A549 (cell line): ENCODE measurements at regions not wholly inside any gene's neighbourhood (a gene's known extent, or its start where the extent isn't known, plus 50 kb on each side); places are given as distances from the start of the nearest gene placed in this dataset.

Source experiments
- CHD2 ChIP-seq: fragments of 150-350 bp; IDR thresholded peaks from 2 replicates; pipeline ENCODE4 v1.6.1; 2014; ENCODE audit warnings: low read length; ENCODE audit not compliant: partially characterized antibody
- CHD4 ChIP-seq: fragments of 200-600 bp; sonication (generic); IDR thresholded peaks from 2 replicates; pipeline ENCODE4 v1.6.1; 2016; ENCODE audit warnings: antibody characterized with exemption, mild to moderate bottlenecking, borderline replicate concordance
- MYC ChIP-seq: IDR thresholded peaks from 2 replicates; pipeline ENCODE4 v1.6.1; 2012; ENCODE audit warnings: mild to moderate bottlenecking, inconsistent platforms, low read length, improper control_type of control experiment, borderline replicate concordance
- NPAS2 ChIP-seq: fragments of 250-450 bp; sonication (Bioruptor Pico); IDR thresholded peaks from 2 replicates; pipeline ENCODE4 v1.8.0; 2022; ENCODE audit warnings: mild to moderate bottlenecking, moderate library complexity, borderline replicate concordance
- NR3C1 ChIP-seq: fragments of >200 bp; sonication (Bioruptor Twin); formaldehyde crosslinking; IDR thresholded peaks from 3 replicates; pipeline ENCODE4 v1.6.1; 2017
- RCOR1 ChIP-seq: fragments of 150-350 bp; IDR thresholded peaks from 2 replicates; pipeline ENCODE4 v1.6.1; 2014; ENCODE audit warnings: antibody characterized with exemption, low read length, low read depth
- TF ChIP-seq, protein P1 (sequence below): fragments of >200 bp; sonication (Bioruptor Twin); formaldehyde crosslinking; IDR thresholded peaks from 3 replicates; pipeline ENCODE4 v1.5.1; 2016

DNA sequence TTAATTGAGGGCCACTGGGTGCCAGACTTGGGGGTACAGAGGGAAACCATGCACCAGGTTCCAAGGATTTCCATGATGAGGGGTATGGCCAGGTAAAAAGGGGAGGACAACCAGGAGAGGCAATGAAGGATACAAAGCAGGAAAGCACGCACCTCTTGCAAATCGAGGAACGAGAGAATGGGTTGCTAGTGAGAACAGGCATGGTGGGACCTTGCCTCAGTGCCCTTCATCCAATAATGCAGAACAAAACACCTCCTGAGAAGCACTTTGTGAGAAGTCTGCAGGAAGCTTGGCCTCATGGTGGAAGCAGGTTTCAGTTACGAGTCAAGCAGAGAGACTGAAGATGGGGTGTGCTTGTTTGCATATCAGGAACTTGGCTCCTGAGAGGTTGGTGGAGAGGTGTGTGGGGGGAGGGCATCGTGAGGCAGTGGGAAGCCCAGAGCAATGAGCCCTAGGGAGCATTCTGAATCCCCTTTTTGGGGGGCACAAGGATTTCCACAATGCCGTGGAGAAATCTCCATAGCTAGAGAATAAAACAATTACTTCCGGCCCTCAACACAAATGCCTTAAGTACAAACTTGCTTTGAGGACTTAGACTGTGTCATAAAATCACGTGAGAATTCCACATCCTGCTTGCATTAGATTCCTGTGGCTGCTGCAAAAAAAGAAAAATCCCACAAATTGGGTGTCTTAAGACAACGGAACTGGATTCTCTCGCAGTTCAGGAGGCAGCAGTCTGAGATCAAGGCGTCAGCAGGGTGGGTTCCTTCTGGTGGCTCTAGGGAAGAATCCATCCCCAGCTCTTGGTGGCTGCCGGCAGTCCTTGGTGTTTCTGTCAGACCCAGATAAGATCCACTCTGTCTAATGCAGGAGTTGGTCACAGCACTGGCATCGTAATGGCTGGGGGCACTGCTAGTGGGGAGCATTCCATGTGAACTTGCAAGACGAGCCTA is 54.9 kb upstream of the BACE2 start:
- no peak for TF ChIP-seq CHD4
- TF ChIP-seq NR3C1 = no peak
- TF ChIP-seq, protein P1, sequence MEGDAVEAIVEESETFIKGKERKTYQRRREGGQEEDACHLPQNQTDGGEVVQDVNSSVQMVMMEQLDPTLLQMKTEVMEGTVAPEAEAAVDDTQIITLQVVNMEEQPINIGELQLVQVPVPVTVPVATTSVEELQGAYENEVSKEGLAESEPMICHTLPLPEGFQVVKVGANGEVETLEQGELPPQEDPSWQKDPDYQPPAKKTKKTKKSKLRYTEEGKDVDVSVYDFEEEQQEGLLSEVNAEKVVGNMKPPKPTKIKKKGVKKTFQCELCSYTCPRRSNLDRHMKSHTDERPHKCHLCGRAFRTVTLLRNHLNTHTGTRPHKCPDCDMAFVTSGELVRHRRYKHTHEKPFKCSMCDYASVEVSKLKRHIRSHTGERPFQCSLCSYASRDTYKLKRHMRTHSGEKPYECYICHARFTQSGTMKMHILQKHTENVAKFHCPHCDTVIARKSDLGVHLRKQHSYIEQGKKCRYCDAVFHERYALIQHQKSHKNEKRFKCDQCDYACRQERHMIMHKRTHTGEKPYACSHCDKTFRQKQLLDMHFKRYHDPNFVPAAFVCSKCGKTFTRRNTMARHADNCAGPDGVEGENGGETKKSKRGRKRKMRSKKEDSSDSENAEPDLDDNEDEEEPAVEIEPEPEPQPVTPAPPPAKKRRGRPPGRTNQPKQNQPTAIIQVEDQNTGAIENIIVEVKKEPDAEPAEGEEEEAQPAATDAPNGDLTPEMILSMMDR = no peak
- TF ChIP-seq MYC = no peak
- TF ChIP-seq NPAS2 (CRISPR knock-in tag) = no peak
- no peak for TF ChIP-seq RCOR1
- no peak for TF ChIP-seq CHD2
